HG02943 (cell line): ENCODE measurements at regions not wholly inside any gene's neighbourhood (a gene's known extent, or its start where the extent isn't known, plus 50 kb on each side); places are given as distances from the start of the nearest gene placed in this dataset.
A peak's percentile ranks its signal among the peaks of the same experiment; 100 is the strongest.

Experiments used
- ATAC-seq: cut with Tn5 transposase; IDR thresholded peaks from one replicate; pipeline ENCODE4 v1.9.1; 2021; ENCODE audit warnings: mild to moderate bottlenecking, low read depth, moderate library complexity; ENCODE audit not compliant: unreplicated experiment

GRCh38 chr10:3872712-3873329 is 87.8 kb upstream of the KLF6 start:
- ATAC-seq = no peak

DNA sequence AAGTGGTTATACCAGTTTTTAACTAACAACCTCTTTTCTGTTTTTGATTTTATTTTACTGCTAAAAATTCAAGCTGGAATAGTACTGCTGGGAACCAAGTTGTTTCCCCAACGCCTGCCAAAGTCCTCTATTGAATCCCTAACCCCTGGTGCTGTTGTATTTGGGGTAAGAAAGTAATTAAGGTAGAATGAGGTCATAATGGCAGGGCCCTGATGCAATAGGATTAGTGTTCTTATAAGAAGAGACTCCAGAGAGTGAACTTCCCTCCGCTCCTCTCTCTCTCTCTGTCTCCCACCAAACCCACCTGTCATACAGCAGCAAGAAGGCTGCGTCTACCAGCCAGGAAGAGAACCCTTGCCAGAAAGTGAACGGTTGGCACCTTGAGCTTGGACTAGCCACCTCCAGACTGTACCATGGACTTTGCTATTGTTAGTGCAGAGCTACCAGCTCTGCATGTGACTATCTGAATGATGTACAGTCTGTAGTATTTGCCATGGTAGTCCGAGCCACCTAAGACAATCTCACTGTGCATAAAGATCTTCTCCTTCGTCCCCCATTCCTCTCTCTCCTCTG is 86.5 kb upstream of the KLF6 start:
- ATAC-seq = no peak

DNA sequence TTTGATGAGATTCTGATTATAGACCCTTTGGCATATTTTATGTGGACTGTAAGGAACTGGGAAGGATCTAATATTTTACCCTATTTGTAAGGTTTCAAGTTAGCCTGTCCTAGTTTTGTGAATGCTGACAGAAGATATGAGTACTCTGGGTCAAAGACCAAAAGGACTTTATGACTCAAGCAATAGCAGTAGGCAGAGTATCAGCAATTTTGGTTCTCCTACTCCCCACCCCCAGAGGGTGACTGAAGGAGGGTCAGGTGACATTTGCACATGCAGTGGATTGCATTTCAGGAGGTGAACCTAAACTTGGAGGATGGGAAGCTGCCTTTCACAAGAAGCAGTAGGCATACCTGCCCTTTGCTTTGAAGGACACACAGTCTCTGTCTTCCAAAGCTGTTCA is 84.0 kb upstream of the KLF6 start:
- no peak for ATAC-seq

- peak; percentile 66 for ATAC-seq
Measured at GRCh38 chr10:3868271-3868664, 83.3 kb upstream of the KLF6 start.

DNA sequence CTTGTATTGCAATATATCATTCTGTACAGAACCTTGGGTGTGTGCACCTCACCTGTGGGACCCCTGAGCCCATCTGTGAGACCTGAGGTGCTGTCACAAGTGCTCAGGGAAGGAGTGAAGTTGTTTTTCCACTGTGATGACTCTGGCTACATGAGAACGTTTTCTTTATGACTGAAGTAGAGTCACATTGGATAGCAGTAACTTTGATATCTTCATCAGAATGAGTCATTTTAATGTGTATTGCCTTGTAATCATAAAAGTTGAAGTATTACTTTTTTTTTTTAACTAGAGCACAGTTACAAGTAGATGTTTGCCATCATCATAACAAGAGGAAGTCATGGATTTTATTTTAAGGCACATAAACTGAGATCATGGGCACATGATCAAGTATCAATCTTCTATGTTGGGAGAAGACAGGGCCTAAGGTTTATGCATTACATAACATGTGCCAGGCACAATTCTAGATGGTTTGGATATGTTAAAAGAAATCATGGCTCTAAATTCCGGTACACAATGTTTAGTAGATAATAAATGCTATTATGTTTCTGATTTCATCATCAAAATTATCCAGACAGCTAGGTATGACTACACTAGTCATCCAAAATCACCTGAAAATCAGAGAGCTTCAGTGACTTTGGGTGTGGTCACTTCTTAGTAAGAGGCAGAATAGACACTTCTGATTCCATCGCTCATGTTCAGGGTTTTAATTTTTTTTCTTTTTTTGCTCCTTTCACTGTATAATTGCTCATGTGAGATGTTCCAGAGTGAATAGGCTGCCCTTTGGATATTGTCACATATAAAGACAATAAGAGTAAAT is 82.7 kb upstream of the KLF6 start:
- no peak for ATAC-seq

DNA sequence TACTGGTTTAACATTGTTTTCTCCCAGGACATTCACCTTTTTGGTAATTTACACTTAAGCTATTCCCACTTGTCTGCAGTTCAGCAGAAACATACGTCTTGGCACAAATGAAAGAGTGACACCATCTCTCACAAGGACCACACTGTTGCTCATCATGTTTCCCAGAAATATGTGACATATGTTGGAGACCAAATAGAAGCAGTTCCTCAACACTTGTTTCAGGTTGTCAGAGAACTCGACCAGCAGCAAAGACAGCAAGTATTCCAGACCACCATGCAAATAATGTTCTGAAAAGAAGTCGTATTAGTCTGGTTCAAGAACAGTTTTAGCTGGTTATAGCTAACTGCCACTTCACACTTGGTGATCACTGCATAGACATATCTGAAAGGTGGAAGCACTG is 81.3 kb upstream of the KLF6 start:
- ATAC-seq = no peak

- ATAC-seq = no peak
Measured at GRCh38 chr10:3865565-3865964, 80.6 kb upstream of the KLF6 start.

DNA sequence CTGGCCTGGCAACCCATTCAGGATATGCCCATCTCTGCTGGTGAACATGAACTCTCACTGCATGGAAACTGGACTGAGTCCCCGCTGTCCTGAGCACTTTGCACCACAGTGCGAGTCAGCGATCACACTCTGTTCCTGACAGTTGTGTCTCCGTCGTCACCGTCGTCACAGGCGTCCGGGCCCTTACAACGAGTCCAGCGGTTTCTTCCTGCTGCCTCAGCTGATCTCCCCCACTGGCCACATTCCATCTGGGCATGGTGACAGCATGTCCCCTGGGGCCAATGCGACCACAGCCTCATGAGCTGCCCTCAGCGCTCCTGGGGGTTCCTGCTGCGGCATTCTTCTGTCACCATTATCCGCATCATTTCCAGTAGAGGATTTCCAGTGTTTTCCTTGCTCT is 76.8 kb upstream of the KLF6 start:
- ATAC-seq = no peak

- ATAC-seq = no peak
Measured at GRCh38 chr10:3858051-3858845, 73.2 kb upstream of the KLF6 start.

GRCh38 chr10:3857318-3857717 is 72.3 kb upstream of the KLF6 start:
- no peak for ATAC-seq

DNA sequence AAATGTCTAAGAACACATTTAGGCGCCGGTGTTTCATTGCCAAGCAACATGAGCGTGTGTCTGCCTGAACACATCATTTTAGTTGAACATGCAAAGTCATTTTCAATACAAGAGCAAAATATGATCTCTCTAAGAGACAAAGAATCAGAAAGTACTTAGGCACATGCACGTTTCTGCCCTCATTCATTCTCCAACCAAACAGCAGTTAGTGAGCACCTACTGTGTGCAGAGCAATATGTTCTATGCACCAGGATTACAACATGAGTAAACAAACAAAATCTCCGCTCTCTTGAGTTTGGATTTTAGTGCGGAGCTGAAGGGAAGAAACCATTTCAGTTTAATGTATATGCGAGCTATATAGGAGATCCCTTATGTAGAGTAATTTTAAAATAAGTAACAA is 71.6 kb upstream of the KLF6 start:
- no peak for ATAC-seq

- no peak for ATAC-seq
Measured at GRCh38 chr10:3853547-3854303, 68.7 kb upstream of the KLF6 start.

DNA sequence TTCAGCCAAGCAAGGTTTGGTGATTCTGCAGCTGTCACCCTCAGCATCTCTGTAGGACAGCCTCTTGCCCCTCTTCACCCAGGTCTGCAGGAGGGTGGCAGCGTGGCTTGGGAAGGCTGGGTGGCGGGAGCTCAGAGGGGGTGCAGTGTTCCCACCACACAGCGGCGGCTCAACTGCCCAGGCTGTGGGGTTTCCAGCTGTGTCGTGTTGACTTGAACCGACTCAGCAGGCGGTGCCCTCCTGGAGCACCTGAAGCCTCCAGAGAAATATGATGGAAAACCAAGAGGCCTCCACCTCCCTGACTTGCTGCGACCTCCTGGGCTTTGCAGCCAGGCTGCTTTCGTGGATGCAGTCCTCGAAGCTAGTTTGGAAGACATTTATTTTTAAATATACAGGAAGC is 68.0 kb upstream of the KLF6 start:
- ATAC-seq = no peak

DNA sequence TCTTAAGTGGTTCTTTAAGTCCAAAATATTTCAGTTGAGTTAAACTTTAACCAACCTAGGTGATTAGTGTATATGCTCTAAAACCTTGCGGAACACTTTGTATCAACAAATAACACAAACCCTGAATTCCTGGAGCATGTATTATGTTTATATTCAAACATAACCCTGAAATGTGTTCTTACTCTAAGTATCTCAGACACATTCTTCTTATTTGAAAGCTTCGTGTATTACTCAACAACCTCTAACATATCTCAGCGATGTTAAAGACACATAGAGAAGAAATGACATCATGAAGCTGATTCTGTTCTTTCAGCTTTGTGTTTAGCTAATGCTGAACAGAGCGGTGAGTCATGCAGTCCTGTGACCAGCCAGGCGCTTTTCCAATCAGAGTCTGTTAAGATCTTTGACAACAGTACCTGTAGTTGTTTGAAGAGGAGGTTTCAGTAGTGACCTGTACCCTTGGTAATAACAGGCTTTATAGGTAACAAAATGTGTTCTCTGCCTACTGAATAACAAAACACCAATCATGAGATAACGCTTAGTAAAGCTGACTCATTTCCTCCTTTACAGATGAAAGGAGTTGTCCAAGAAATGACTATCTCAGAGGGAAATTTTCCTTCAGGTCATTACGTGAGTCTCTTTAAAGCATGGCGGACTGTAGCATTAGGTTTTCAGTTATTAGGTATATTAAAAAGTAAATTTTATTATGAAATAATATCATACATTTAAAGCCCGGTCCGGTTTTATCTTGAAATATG is 67.3 kb upstream of the KLF6 start:
- ATAC-seq = peak; percentile 95

DNA sequence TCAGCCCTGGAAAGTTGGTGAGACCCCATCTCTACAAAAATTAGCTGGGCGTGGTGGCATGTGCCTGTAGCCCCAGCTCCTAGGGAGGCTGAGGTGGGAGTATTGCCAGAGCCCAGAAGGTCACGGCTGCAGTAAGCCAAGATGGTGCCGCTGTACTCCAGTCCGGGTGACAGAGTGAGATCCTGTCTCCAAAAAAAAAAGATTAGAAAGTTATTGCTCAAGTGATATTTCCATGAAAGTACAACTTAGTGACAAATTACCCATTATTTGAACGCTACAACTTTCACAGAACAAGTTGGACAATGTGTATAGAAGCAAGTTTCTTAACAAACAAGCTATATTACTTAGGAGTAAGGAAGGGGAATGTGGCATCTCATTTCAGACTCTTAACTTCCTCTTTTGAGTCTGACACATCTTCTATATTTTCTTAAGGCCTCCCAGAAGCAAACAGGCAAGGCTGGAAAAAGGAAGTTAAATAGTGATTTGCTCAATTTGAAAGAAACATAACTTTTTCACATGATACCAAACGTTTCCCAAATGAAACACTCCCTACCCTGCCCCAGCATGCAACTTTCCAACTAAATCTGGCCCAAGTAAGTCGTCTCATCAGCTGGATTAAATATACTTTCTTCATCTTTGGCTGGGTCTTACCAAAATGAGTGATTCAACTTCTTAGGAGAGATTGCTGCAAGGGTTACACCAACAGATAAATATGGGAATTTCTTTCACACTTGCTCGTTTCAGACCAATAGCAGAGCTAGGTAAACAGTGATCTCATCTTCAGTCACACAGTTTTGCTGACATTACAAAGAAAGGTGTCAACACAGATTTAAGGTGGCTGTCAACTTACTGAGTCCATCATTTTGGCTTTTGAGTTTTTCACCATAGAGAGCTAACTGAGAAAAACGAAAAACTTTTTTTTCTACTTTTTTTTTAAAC is 66.3 kb upstream of the KLF6 start:
- no peak for ATAC-seq

- no peak for ATAC-seq
Measured at GRCh38 chr10:3848775-3849635, 64.0 kb upstream of the KLF6 start.

DNA sequence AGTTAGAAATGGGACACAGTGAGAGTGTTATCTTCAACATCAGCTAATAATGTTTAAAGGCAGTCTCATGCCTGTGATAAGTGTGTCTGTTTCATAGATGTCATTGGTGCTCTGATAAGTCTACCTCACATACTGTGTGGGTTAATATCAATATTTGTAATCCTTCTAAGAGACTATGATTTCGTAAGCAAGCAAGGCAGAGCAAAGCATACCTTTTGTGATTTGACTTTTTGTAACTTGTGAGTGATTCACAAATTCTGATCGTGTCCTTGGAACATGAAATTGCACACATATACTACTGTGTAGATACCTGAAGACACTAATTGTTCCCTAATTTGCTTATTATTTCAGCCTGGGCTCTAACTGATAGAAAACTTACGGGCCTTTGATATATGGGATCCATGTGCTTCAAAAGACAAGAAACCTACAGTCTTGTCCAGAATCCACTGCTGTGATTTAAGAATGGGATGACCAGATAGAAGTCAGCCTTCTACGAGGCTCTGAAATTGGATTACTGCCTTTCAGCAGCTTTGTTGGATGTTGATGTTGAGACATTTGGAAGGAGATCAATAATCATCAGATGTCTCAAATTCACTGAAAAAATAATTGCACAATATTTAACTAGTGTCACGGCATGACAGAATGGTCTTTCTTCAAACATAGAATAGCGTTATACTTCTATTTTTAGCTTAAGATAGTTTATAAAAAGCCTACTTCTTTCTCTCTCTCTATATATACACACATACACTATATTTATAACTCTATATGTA is 63.2 kb upstream of the KLF6 start:
- no peak for ATAC-seq
